Activated T-helper 17 cell treated with anti-CD3 and anti-CD28 coated beads, Interleukin-2, amount 50 U/mL, for 72 hours (primary cell): ENCODE measurements at regions not wholly inside any gene's neighbourhood (a gene's known extent, or its start where the extent isn't known, plus 50 kb on each side); places are given as distances from the start of the nearest gene placed in this dataset.

Experiments
- ATAC-seq: fragments of 150-1000 bp; cut with Tn5 transposase; replicated peaks from 2 replicates; pipeline ENCODE4 v1.10.0; 2021; ENCODE audit warnings: mild to moderate bottlenecking, moderate library complexity
- H3K27ac Mint-ChIP-seq: one replicate; pipeline ENCODE4 v1.8.0; 2022; ENCODE audit warnings: mixed read lengths
- H3K27me3 Mint-ChIP-seq: one replicate; pipeline ENCODE4 v1.8.0; 2022; ENCODE audit warnings: mixed read lengths
- H3K36me3 Mint-ChIP-seq: one replicate; pipeline ENCODE4 v1.8.0; 2022; ENCODE audit warnings: low read depth, mild to moderate bottlenecking, mixed read lengths
- H3K4me1 Mint-ChIP-seq: one replicate; pipeline ENCODE4 v1.8.0; 2022; ENCODE audit warnings: mixed read lengths
- H3K4me3 Mint-ChIP-seq: one replicate; pipeline ENCODE4 v1.8.0; 2022; ENCODE audit warnings: mild to moderate bottlenecking, mixed read lengths
- H3K9me3 Mint-ChIP-seq: one replicate; pipeline ENCODE4 v1.8.0; 2022; ENCODE audit warnings: mixed read lengths

GRCh38 chr10:69710008-69710888, 80.2 kb downstream of the FAM241B start:
- Mint-ChIP-seq H3K36me3 (no peaks in the 10 kb centered on the region), H3K27ac (no peak overlapping the region), H3K4me3 (no peak overlapping the region), H3K27me3 (peaks cover 40% of the 10 kb centered on the region), H3K4me1 (no peaks in the 10 kb centered on the region), H3K9me3 (no peaks in the 10 kb centered on the region)
- no peak for ATAC-seq

DNA sequence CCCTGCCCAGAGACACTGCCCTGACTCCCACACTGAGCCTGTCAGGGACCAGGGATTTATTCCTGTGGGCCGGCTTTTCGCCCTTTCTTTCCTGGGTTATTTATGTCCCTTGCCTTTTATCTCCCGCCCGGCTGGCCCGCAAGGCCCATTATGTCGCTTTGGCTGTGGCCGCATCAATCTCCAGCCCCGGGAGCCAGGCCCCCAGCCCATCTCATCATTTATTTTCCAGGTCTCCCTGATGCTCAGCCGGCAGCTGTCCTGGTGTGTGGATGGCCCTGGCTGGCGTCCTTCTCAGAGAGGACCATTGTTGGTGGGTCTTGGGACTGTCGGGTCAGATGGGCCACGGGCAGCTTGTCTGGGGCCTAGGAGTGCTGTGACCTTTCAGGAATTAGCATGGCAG, 82.3 kb downstream of the FAM241B start:
- Mint-ChIP-seq H3K27ac (no peak overlapping the region), H3K4me3 (no peak overlapping the region), H3K4me1 (no peaks in the 10 kb centered on the region), H3K27me3 (peaks cover 25% of the 10 kb centered on the region), H3K9me3 (no peaks in the 10 kb centered on the region), H3K36me3 (no peaks in the 10 kb centered on the region)
- no peak for ATAC-seq

- Mint-ChIP-seq H3K27me3 (peaks cover 15% of the 10 kb centered on the region), H3K4me3 (no peak overlapping the region), H3K4me1 (no peaks in the 10 kb centered on the region), H3K27ac (no peak overlapping the region), H3K36me3 (no peaks in the 10 kb centered on the region), H3K9me3 (no peaks in the 10 kb centered on the region)
- no peak for ATAC-seq
Measured at GRCh38 chr10:69714572-69714971, 84.5 kb downstream of the FAM241B start.

DNA sequence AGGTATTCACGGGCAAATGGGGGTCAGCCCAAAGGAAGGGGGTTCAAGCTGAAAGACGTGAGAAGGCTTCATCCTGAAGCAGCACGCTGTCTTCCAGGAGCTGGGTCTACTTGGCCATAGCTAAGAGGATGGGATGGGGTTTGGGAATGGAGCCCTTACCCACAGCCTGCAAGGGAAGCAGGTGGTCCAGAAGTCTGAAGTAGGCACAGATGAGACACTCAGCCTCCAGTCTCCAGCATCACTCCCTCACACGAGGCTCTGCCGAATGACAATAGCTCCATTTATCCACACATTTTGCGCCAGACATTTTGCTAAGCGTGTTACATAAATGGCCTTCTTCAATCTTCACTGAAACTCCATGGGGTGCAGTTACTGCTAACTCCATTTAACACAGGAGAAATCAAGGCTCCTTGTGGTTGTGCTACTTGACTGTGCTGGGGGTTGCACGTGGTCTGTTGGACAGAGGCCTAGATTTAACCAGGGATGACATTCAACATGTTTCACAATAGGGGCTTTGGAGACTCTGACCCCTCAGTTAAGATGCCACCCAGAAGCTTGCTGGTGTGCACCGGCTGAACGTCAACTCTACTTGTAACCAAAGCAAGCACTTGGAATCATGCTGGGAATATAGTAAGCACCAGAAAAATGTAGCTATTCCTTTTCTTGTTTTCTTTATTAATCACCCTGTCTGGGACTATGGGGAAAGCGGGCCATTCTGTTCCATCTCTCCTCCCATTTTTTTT, 85.3 kb downstream of the FAM241B start:
- Mint-ChIP-seq H3K4me1 (no peaks in the 10 kb centered on the region), H3K27ac (no peak overlapping the region), H3K27me3 (peaks cover 13% of the 10 kb centered on the region), H3K36me3 (no peaks in the 10 kb centered on the region), H3K9me3 (no peaks in the 10 kb centered on the region), H3K4me3 (no peak overlapping the region)
- no peak for ATAC-seq

DNA sequence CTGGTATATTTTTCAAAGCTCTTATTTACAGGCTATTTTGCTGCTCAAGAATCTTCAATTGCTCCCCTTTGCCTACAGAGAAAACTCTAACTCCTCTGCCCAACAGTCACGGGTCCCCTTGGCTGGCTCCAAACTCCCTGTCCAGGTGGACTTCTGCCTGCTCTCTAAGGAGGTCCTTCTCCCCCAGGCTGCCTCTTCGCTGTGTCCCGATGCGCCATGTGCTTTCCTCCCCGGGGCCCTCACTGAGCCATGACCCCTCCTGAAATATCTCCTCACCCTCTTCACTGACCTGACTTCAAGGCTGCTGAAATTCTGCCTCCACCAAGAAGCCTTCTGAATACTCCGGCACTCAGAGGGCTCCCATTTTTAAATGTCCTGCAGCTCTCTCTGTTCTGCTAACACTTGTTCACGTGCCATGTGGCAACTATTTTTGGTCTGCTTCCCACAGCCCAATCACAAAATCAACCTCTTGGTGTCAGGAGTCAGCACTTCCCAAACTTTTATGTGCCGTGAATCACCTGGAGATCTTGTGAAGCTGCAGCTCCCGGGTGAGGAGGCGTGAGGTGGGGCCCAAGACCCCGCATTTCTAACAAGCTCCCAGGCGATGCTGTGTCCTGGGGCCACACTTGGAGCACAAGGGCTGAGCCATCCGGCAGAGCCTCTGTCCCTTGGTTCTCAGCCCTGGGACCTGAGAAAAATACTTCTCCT, 85.7 kb upstream of the COL13A1 start:
- ATAC-seq: no peak
- Mint-ChIP-seq H3K9me3 (no peaks in the 10 kb centered on the region), H3K4me1 (no peaks in the 10 kb centered on the region), H3K36me3 (no peaks in the 10 kb centered on the region), H3K27ac (no peak overlapping the region), H3K27me3 (peaks cover 10% of the 10 kb centered on the region), H3K4me3 (no peak overlapping the region)

- Mint-ChIP-seq H3K27me3 (peaks cover 3% of the 10 kb centered on the region), H3K4me3 (no peak overlapping the region), H3K4me1 (no peaks in the 10 kb centered on the region), H3K27ac (no peak overlapping the region), H3K36me3 (no peaks in the 10 kb centered on the region), H3K9me3 (no peaks in the 10 kb centered on the region)
- ATAC-seq: peak; percentile 53
Measured at GRCh38 chr10:69716711-69717560, 84.8 kb upstream of the COL13A1 start.

GRCh38 chr10:69718951-69719350, 82.8 kb upstream of the COL13A1 start:
- H3K4me1 Mint-ChIP-seq: no peaks in the 10 kb centered on the region
- H3K9me3 Mint-ChIP-seq: no peaks in the 10 kb centered on the region
- no peak overlapping the region for H3K4me3 Mint-ChIP-seq
- H3K27ac Mint-ChIP-seq: no peak overlapping the region
- ATAC-seq: no peak
- peaks cover 12% of the 10 kb centered on the region for H3K27me3 Mint-ChIP-seq
- H3K36me3 Mint-ChIP-seq: no peaks in the 10 kb centered on the region

- Mint-ChIP-seq H3K27ac (no peak overlapping the region), H3K4me1 (no peaks in the 10 kb centered on the region), H3K27me3 (peaks cover 26% of the 10 kb centered on the region), H3K36me3 (no peaks in the 10 kb centered on the region), H3K9me3 (no peaks in the 10 kb centered on the region), H3K4me3 (no peak overlapping the region)
- ATAC-seq: no peak
Measured at GRCh38 chr10:69721690-69722310, 79.9 kb upstream of the COL13A1 start.

DNA sequence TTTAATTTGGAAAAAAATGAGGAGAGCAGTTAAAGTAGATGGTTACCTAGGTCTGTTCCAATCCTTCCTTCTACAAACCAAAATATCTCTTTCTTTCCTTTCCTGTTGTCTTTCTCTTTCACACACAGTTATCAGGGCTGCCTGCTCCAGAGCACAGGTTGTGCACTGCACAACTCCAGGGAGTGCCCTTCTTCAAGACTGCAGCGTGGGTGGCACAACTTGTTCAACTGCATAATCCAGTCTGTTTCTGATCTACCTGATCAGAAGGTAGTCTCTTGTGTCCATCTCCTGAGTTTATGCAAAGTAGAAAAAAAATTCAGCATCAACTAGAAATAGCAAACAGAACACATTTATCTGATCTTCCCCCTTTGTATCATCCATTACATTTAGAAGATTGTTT, 78.1 kb upstream of the COL13A1 start:
- Mint-ChIP-seq H3K27ac (no peak overlapping the region), H3K27me3 (peaks cover 26% of the 10 kb centered on the region), H3K36me3 (no peaks in the 10 kb centered on the region), H3K4me1 (no peaks in the 10 kb centered on the region), H3K4me3 (no peak overlapping the region), H3K9me3 (no peaks in the 10 kb centered on the region)
- ATAC-seq: no peak

DNA sequence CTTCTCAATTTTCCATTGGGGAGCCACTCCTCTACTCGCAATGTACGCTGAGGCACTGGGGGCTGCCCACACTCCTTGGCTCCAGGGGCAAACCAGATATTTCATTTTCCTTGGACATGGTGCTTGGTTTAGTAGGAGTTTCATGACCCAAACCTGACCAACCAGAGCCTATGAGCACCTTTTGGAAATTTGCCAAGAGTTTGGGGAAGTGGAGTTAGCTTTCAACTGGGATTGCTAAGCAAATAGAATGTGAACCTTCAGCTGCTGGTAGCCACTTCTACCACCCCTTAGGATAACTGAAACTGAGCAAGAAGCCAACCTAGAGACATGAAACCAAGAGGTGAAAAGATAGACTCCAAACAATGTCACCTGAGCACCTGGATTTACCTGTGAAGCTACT, 74.9 kb upstream of the COL13A1 start:
- no peaks in the 10 kb centered on the region for H3K9me3 Mint-ChIP-seq
- H3K4me3 Mint-ChIP-seq: no peak overlapping the region
- H3K27ac Mint-ChIP-seq: no peak overlapping the region
- H3K4me1 Mint-ChIP-seq: no peaks in the 10 kb centered on the region
- no peaks in the 10 kb centered on the region for H3K36me3 Mint-ChIP-seq
- ATAC-seq: no peak
- peaks cover 24% of the 10 kb centered on the region for H3K27me3 Mint-ChIP-seq

GRCh38 chr10:69728335-69728870, 73.3 kb upstream of the COL13A1 start:
- Mint-ChIP-seq H3K4me3 (no peak overlapping the region), H3K4me1 (no peaks in the 10 kb centered on the region), H3K36me3 (no peaks in the 10 kb centered on the region), H3K27me3 (peaks cover 23% of the 10 kb centered on the region), H3K27ac (no peak overlapping the region), H3K9me3 (no peaks in the 10 kb centered on the region)
- peak; percentile 53 for ATAC-seq

DNA sequence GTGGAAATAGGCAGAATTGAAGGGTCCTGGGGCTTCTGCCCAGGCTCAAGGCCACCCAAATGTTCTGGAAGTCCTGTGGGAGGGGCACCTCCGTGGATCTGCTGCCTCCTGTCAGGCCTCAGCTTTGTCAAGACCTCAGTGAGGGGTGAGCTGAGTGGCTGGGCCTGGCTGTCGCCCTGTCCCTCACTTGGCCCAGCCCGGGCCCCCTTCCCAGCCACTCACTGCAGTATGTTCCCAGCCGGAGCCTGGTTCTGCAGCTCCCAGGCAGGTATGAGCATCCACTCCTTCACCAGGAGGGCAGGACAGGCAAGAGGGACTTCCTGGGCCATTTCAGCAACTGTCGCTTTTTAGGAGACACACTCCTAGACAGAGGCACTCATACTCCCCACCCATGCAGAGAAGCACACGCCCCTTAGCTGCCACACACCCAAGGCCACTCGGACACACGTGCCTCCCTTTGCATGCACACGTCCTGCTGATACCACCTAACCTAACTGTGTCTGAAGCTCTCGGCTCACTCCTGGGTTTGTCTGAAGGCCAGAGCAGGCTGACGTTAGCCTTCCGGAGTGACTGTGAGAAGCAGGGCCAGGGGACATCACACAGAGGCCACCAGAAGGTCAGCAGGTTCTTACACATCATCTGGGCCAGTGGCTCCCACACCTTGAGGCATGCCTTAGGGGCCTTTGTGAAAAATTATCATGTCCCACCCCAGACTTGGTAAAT, 72.2 kb upstream of the COL13A1 start:
- Mint-ChIP-seq H3K27me3 (peaks cover 17% of the 10 kb centered on the region), H3K9me3 (no peaks in the 10 kb centered on the region), H3K4me3 (no peak overlapping the region), H3K4me1 (peaks cover 5% of the 10 kb centered on the region), H3K36me3 (no peaks in the 10 kb centered on the region), H3K27ac (no peak overlapping the region)
- no peak for ATAC-seq
